ENCODE measurements at regions not wholly inside any gene's neighbourhood (a gene's known extent, or its start where the extent isn't known, plus 50 kb on each side); places are given as distances from the start of the nearest gene placed in this dataset.

- intact Hi-C loops (cut with micrococcal nuclease; ENCODE audit: unreplicated experiment): no loop called here
- no peaks in the 10 kb centered on the region for H3K36me3 Mint-ChIP-seq (ENCODE audit: insufficient read depth, unreplicated experiment)
- CTCF ChIA-PET: no interaction called here
- no peaks in the 10 kb centered on the region for H3K4me1 Mint-ChIP-seq (ENCODE audit: low read depth, unreplicated experiment)
- no peak overlapping the region for H3K4me3 Mint-ChIP-seq (ENCODE audit: low read depth, unreplicated experiment)
- H3K27me3 Mint-ChIP-seq (ENCODE audit: unreplicated experiment): peaks cover 7% of the 10 kb centered on the region
- H3K9me3 Mint-ChIP-seq (ENCODE audit: low read depth, unreplicated experiment): no peaks in the 10 kb centered on the region
- no TSS peak for BruUV-seq (replicated peaks)
- H3K27ac Mint-ChIP-seq (ENCODE audit: unreplicated experiment): no peak overlapping the region
- TF ChIP-seq CTCF (IDR thresholded peaks at IDR 0.05; ENCODE audit: unreplicated experiment): no peak
- no peak for DNase-seq
Observed at GRCh38 chr16:16871196-16871595, 492.3 kb downstream of the NPIPA7 start.

GRCh38 chr16:16877061-16877460 lies 498.1 kb downstream of the NPIPA7 start:
- no TSS peak for BruUV-seq (replicated peaks)
- CTCF ChIA-PET: no interaction called here
- no peak for TF ChIP-seq CTCF (IDR thresholded peaks at IDR 0.05; ENCODE audit: unreplicated experiment)
- Mint-ChIP-seq H3K27me3 (ENCODE audit: unreplicated experiment) (peaks cover 7% of the 10 kb centered on the region), H3K9me3 (ENCODE audit: low read depth, unreplicated experiment) (peaks cover 3% of the 10 kb centered on the region), H3K36me3 (ENCODE audit: insufficient read depth, unreplicated experiment) (no peaks in the 10 kb centered on the region), H3K4me3 (ENCODE audit: low read depth, unreplicated experiment) (no peak overlapping the region), H3K27ac (ENCODE audit: unreplicated experiment) (no peak overlapping the region), H3K4me1 (ENCODE audit: low read depth, unreplicated experiment) (no peaks in the 10 kb centered on the region)
- intact Hi-C loops (cut with micrococcal nuclease; ENCODE audit: unreplicated experiment): no loop called here
- DNase-seq: no peak

GRCh38 chr16:16879567-16880251 lies 500.8 kb downstream of the NPIPA7 start:
- intact Hi-C loops (cut with micrococcal nuclease; ENCODE audit: unreplicated experiment): no loop called here
- TF ChIP-seq CTCF (IDR thresholded peaks at IDR 0.05; ENCODE audit: unreplicated experiment): no peak

GRCh38 chr16:16881814-16882213 lies 502.9 kb downstream of the NPIPA7 start:
- no peaks in the 10 kb centered on the region for H3K27me3 Mint-ChIP-seq (ENCODE audit: unreplicated experiment)
- no peak overlapping the region for H3K27ac Mint-ChIP-seq (ENCODE audit: unreplicated experiment)
- intact Hi-C loops (cut with micrococcal nuclease; ENCODE audit: unreplicated experiment): no loop called here
- H3K36me3 Mint-ChIP-seq (ENCODE audit: insufficient read depth, unreplicated experiment): no peaks in the 10 kb centered on the region
- no peaks in the 10 kb centered on the region for H3K4me1 Mint-ChIP-seq (ENCODE audit: low read depth, unreplicated experiment)
- CTCF ChIA-PET: no interaction called here
- H3K4me3 Mint-ChIP-seq (ENCODE audit: low read depth, unreplicated experiment): no peak overlapping the region
- DNase-seq: no peak
- no TSS peak for BruUV-seq (replicated peaks)
- H3K9me3 Mint-ChIP-seq (ENCODE audit: low read depth, unreplicated experiment): peaks cover 3% of the 10 kb centered on the region
- no peak for TF ChIP-seq CTCF (IDR thresholded peaks at IDR 0.05; ENCODE audit: unreplicated experiment)

More at GRCh38 chr16:16879567-16880251, 500.8 kb downstream of the NPIPA7 start:
- BruUV-seq (replicated peaks): no TSS peak
- no peak for DNase-seq
- peaks cover 3% of the 10 kb centered on the region for H3K9me3 Mint-ChIP-seq (ENCODE audit: low read depth, unreplicated experiment)
- no peaks in the 10 kb centered on the region for H3K4me1 Mint-ChIP-seq (ENCODE audit: low read depth, unreplicated experiment)
- H3K27ac Mint-ChIP-seq (ENCODE audit: unreplicated experiment): no peak overlapping the region
- CTCF ChIA-PET: interaction anchor here (1.2 kb wide), 1 partner anchor 12 kb away, joined by 3 read pairs; no protein-coding TSS in a partner anchor
- H3K27me3 Mint-ChIP-seq (ENCODE audit: unreplicated experiment): peaks cover 7% of the 10 kb centered on the region
- H3K36me3 Mint-ChIP-seq (ENCODE audit: insufficient read depth, unreplicated experiment): no peaks in the 10 kb centered on the region
- no peak overlapping the region for H3K4me3 Mint-ChIP-seq (ENCODE audit: low read depth, unreplicated experiment)
